ENCODE measurements at regions not wholly inside any gene's neighbourhood (a gene's known extent, or its start where the extent isn't known, plus 50 kb on each side); places are given as distances from the start of the nearest gene placed in this dataset.

GRCh38 chr12:5328669-5329517 lies 103.0 kb upstream of the NTF3 start:
- TF ChIP-seq, protein P1, sequence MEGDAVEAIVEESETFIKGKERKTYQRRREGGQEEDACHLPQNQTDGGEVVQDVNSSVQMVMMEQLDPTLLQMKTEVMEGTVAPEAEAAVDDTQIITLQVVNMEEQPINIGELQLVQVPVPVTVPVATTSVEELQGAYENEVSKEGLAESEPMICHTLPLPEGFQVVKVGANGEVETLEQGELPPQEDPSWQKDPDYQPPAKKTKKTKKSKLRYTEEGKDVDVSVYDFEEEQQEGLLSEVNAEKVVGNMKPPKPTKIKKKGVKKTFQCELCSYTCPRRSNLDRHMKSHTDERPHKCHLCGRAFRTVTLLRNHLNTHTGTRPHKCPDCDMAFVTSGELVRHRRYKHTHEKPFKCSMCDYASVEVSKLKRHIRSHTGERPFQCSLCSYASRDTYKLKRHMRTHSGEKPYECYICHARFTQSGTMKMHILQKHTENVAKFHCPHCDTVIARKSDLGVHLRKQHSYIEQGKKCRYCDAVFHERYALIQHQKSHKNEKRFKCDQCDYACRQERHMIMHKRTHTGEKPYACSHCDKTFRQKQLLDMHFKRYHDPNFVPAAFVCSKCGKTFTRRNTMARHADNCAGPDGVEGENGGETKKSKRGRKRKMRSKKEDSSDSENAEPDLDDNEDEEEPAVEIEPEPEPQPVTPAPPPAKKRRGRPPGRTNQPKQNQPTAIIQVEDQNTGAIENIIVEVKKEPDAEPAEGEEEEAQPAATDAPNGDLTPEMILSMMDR (IDR thresholded peaks at IDR 0.05) = no peak

- TF ChIP-seq, protein P1 (IDR thresholded peaks at IDR 0.05) = no peak
Measured at GRCh38 chr12:5332551-5332950, 99.4 kb upstream of the NTF3 start.

DNA sequence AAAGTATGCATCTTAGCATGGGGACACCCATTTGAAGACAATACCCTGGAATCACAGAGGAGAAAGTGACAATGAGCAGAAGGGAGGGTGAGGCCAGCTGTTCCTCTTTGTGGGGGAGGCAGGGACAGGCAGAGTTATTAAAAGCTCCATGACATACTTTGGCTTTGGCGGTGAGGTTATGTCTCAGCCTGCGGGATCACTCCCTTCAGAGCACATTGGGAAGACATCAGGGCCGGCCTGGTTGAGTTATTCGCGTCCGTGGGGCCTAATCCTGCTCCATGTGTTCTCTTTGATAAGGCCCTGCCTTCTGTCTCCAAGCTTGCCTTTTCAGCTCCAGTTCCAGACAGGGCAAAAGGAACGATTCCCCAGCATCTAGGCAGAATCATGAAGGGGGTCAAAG lies 98.8 kb upstream of the NTF3 start:
- TF ChIP-seq, protein P1 (IDR thresholded peaks at IDR 0.05) = no peak

- TF ChIP-seq, protein P1 (IDR thresholded peaks at IDR 0.05) = no peak
Measured at GRCh38 chr12:5335069-5335468, 96.8 kb upstream of the NTF3 start.

GRCh38 chr12:5343711-5344110 lies 88.2 kb upstream of the NTF3 start:
- TF ChIP-seq, protein P1 (IDR thresholded peaks at IDR 0.05) = no peak

- TF ChIP-seq, protein P1 (IDR thresholded peaks at IDR 0.05) = no peak
Measured at GRCh38 chr12:5344131-5344530, 87.8 kb upstream of the NTF3 start.

- TF ChIP-seq, protein P1 (IDR thresholded peaks at IDR 0.05) = no peak
Measured at GRCh38 chr12:5345534-5345933, 86.4 kb upstream of the NTF3 start.
